Ovary (tissue), 3 donors: ENCODE measurements at regions not wholly inside any gene's neighbourhood (a gene's known extent, or its start where the extent isn't known, plus 50 kb on each side); places are given as distances from the start of the nearest gene placed in this dataset.
"Not testable (repeated sequence)": the region's sequence is repeated elsewhere in the genome, so short reads cannot be mapped to it uniquely, and the experiment has no call there.

Source experiments
- EP300 ChIP-seq: sonication (generic); formaldehyde crosslinking; IDR thresholded peaks from one replicate; pipeline ENCODE4 v1.6.1; 2017; ENCODE audit warnings: antibody characterized with exemption
- POLR2A ChIP-seq: fragments of 450-650 bp; IDR thresholded peaks from one replicate; pipeline ENCODE4 v1.6.1; 2017; ENCODE audit warnings: antibody characterized with exemption, mild to moderate bottlenecking, moderate library complexity
- TF ChIP-seq, protein P1 (sequence below), 3 donors: fragments of 450-650 bp in 2 of 3; fragments of 200-600 bp in 1 of 3; IDR thresholded peaks; one replicate each; pipeline versions ENCODE4 v1.5.1 to v1.8.0; 2016 to 2022; ENCODE audit warnings: antibody characterized with exemption in 3 of 3, mild to moderate bottlenecking in 1 of 3
- donor health status: DM: no; HTN: no; CAD: no.

DNA sequence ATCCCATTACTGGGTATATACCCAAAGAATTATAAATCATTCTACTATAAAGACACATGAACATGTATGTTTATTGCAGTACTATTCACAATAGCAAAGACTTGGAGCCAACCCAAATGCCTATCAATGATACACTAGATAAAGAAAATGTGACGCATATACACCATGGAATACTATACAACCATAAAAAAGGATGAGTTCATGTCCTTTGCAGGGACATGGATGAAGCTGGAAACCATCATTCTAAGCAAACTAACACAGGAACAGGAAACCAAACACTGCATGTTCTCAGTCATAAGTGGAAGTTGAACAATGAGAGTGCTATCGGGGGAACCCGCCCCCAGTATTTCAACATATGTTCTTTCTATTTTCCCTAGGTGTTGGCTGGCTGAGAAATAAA is 232.0 kb downstream of the ZIC3 start:
- not testable (repeated sequence) for TF ChIP-seq POLR2A, EP300
- TF ChIP-seq, protein P1, sequence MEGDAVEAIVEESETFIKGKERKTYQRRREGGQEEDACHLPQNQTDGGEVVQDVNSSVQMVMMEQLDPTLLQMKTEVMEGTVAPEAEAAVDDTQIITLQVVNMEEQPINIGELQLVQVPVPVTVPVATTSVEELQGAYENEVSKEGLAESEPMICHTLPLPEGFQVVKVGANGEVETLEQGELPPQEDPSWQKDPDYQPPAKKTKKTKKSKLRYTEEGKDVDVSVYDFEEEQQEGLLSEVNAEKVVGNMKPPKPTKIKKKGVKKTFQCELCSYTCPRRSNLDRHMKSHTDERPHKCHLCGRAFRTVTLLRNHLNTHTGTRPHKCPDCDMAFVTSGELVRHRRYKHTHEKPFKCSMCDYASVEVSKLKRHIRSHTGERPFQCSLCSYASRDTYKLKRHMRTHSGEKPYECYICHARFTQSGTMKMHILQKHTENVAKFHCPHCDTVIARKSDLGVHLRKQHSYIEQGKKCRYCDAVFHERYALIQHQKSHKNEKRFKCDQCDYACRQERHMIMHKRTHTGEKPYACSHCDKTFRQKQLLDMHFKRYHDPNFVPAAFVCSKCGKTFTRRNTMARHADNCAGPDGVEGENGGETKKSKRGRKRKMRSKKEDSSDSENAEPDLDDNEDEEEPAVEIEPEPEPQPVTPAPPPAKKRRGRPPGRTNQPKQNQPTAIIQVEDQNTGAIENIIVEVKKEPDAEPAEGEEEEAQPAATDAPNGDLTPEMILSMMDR (IDR thresholded peaks at IDR 0.05), result not testable (repeated sequence)
